Activated CD8-positive, alpha-beta memory T cell treated with anti-CD3 and anti-CD28 coated beads, Interleukin-2, amount 50 U/mL, for 4 hours (primary cell): ENCODE measurements at regions not wholly inside any gene's neighbourhood (a gene's known extent, or its start where the extent isn't known, plus 50 kb on each side); places are given as distances from the start of the nearest gene placed in this dataset.
A peak's percentile ranks its signal among the peaks of the same experiment; 100 is the strongest.
"Not testable (repeated sequence)": the region's sequence is repeated elsewhere in the genome, so short reads cannot be mapped to it uniquely, and the experiment has no call there.

Experiments used
- DNase-seq: peaks from one replicate; pipeline ENCODE4 v3.0.0-alpha.2; 2020

DNA sequence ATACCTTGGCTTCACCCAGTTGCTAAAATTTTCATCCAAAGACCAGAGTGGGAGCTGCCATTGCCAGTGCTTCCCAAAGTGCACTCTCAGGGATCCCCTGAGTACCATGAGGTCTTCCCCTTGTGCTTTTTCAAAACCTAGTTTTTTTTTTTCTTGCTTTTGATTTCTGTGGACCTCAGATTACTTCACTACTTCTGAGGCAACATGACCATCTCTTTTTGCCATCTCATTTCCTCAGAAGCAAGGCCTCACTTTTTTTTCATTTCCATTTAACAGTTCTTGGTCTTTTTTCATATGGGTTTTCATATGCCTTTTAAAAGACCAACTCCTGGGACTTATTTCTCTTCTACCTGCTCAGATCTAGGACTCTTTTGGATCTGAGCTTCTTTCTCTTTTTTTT is 64.1 kb upstream of the MMS22L start:
- no peak for DNase-seq

GRCh38 chr6:97361286-97361685 is 78.3 kb upstream of the MMS22L start:
- no peak for DNase-seq

- no peak for DNase-seq
Measured at GRCh38 chr6:97364327-97364726, 81.3 kb upstream of the MMS22L start.

- not testable (repeated sequence) for DNase-seq
Measured at GRCh38 chr6:97382071-97382470, 99.1 kb upstream of the MMS22L start.

GRCh38 chr6:97392735-97393134 is 109.7 kb upstream of the MMS22L start:
- DNase-seq = no peak

DNA sequence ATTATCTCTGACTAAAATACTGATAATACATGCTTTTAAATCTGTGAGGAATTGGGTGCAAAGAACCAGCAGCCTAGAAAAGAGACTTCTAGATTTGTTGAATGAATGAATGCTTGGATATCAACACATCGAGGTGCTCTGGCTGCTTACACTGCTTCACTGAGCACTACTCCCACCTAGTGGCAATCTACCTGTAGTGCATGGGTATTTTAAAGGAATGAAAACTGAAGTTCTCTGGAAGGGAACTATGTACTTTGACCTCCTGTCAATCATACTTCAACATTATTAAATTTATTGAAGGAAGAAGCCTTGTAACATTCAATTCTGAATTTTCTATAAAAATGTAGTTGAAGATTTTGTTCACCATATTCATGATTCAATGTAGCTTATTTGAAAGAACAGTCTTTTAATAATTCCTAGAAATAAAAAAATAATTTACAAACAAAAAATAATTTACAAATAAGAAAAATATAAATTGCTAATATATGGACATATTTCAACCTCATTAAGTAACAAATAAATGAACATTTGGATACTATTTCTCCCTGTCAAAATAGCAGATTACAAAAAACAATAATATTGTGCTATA is 111.2 kb upstream of the MMS22L start:
- peak; percentile 24 for DNase-seq

DNA sequence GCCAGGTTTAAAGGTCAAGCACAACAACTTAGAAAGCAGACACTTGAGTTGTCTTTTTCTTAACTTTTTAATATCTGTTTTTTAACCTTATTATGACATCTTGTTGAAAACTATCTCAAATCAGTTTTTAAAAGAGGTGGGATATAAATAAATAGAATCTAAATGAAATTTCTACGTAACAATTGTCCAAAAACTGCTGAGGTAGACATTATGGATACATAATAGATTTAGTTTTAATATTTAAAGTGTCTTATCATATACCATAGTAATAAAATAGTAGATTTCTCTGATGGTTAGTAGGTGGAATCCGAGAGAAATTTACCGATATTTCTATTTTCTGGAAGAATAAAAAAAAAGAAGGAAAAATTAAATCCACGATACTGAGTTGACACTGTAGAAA is 113.9 kb upstream of the MMS22L start:
- no peak for DNase-seq

GRCh38 chr6:97399208-97399607 is 116.2 kb upstream of the MMS22L start:
- no peak for DNase-seq

DNA sequence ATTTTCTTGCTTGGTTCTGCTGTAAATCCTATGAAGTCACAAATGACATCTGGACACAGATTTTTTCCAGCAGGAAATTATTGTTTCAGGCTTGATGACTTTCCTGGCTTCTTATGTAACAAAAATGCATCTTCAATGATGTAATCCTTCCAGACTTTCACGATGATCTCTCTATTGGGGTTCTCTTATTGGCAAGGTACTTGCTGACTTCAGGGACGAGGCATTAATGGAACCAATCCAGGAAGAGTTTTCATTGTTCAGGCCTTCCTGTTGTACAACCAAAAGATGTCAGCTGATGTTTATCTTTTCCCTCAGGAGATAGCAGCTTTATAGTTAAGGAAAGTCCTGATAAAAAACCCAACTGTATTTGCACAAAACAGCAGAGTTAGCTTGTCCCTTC is 118.5 kb upstream of the MMS22L start:
- no peak for DNase-seq

- no peak for DNase-seq
Measured at GRCh38 chr6:97405818-97406409, 122.9 kb upstream of the MMS22L start.

- DNase-seq = no peak
Measured at GRCh38 chr6:97406633-97407032, 123.6 kb upstream of the MMS22L start.

GRCh38 chr6:97411610-97412009 is 128.6 kb upstream of the MMS22L start:
- no peak for DNase-seq

- no peak for DNase-seq
Measured at GRCh38 chr6:97412511-97412910, 129.5 kb upstream of the MMS22L start.

GRCh38 chr6:97422171-97422570 is 139.2 kb upstream of the MMS22L start:
- DNase-seq = no peak

DNA sequence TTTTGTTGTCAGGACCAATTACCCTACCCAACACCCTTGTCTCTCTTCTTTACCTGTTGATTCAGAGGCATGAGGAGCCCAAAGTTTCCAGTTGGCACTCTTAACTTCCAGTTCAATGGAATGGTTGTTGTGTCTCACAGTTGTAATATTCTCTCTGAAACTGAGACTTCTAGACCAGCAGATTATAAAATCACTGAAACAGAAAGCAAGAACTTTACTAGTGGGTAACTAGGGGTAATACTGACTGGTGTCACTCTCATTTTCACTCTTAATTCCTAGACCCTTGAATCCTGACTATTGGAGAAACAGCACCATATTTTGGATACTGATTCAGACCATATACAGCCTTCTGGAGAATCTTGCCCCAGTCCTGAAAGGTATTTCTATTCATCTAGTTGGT is 140.2 kb upstream of the MMS22L start:
- DNase-seq = no peak

- DNase-seq = no peak
Measured at GRCh38 chr6:97427648-97428047, 144.6 kb upstream of the MMS22L start.

DNA sequence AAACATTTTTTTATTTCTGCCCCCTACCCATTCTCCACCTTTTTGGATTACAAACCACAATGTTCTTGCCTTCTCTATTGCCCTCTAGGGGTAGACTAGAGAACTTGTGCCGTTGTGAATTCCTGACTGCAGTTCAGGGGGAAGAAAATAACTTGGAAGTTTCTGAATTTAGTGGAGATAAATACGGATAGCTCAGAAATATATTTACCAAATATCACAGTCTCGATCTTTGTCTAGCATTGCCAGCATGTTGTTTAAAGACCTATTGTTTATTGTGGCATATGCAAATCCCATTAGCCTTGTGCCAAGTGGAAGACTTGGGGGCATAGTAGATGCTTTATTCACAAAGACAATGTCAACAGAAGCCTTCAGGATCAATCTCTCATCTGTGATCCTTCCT is 154.1 kb upstream of the MMS22L start:
- DNase-seq = no peak

- no peak for DNase-seq
Measured at GRCh38 chr6:97438011-97438671, 155.1 kb upstream of the MMS22L start.

DNA sequence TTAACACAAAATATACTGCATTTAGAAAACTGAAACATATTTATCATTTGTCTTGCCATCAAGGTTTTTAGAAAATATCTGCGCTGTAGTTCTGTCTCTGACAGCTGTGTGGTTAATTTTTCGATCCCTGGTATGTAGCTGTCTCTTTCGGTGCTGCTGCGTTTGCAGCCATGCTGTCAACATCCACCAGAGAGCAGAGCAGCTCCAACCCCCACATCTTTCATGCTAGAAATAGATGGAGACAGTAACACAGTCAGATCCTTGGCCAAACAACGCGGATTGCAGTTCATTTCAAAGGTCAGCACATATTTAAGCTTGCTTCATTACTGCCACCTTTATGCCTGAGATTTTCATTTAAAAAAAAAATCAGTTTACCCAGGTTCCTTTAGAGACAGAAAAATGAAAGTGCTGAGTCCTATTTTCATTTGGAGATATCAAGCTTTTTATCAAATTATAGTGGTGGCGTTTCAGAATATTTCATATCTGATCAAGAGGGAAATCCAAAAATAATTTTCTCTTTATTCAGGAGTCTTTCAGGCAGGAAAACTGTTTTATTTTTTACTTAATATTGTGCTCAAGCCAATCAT is 157.7 kb upstream of the MMS22L start:
- no peak for DNase-seq

DNA sequence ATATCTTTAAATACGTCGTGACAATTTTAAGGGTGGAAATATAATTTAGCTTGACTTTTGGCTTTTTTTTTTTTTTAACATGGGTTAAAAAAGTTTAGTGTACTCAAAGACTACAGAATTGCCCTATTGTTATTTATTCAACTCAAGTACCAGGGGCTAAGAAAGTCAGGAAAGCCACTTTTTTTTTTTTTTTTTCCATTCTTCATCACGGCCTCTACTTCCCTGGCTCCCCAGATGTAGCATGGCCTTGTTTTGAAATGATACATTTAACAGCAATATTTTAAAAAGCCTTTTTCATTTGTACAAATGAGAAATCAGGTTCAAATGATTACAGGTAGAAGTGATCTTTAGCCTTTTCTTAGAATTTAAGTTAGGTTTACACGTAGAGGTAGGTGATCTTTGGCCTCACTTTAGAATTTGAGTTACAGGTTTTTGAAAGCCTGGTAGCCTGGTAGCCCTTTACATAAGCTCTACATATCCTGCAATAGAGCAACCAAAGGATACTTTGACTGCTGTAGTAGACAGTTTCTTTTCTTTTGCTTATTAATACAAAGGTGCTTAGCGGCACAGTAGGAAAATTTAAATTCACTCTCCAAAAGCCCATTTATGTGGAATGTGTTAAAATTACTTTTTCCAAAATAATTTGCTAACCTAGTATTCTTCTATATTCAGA is 160.5 kb upstream of the MMS22L start:
- DNase-seq = no peak

GRCh38 chr6:97445407-97445806 is 162.4 kb upstream of the MMS22L start:
- DNase-seq = no peak

DNA sequence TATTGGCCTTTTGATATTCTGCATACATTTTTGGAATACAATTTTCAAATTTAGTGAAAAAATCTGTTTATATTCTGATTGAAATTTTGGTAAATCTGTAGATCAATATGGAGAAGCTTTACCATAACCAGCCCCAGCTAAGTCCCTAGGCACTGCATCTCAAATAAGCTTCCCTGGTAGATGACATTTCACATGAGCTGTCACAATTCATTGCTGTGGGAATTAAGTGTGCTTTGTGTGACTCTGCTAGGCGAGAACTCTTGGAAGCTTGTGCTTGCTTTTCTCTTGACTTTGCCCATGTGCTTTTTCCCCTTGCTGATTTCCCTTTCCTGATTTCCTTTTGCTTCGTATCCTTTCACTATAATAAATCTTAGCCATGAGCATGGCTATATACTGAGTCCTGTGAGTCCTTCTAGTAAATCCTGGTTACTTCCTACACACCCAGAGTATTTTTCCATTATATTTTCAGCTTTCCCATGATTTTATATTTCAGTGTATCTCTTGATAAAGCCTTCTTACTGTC is 166.5 kb upstream of the MMS22L start:
- DNase-seq = no peak

- DNase-seq = no peak
Measured at GRCh38 chr6:97450087-97450486, 167.1 kb upstream of the MMS22L start.

- no peak for DNase-seq
Measured at GRCh38 chr6:97456070-97456469, 173.1 kb upstream of the MMS22L start.
